ENCODE measurements at regions not wholly inside any gene's neighbourhood (a gene's known extent, or its start where the extent isn't known, plus 50 kb on each side); places are given as distances from the start of the nearest gene placed in this dataset.

GRCh38 chr6:6748001-6748400, 159.5 kb downstream of the LY86 start:
- TF ChIP-seq, protein P1, sequence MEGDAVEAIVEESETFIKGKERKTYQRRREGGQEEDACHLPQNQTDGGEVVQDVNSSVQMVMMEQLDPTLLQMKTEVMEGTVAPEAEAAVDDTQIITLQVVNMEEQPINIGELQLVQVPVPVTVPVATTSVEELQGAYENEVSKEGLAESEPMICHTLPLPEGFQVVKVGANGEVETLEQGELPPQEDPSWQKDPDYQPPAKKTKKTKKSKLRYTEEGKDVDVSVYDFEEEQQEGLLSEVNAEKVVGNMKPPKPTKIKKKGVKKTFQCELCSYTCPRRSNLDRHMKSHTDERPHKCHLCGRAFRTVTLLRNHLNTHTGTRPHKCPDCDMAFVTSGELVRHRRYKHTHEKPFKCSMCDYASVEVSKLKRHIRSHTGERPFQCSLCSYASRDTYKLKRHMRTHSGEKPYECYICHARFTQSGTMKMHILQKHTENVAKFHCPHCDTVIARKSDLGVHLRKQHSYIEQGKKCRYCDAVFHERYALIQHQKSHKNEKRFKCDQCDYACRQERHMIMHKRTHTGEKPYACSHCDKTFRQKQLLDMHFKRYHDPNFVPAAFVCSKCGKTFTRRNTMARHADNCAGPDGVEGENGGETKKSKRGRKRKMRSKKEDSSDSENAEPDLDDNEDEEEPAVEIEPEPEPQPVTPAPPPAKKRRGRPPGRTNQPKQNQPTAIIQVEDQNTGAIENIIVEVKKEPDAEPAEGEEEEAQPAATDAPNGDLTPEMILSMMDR (IDR thresholded peaks at IDR 0.05; ENCODE audit: low read depth, low read length, missing input control): no peak
- TF ChIP-seq MAX (IDR thresholded peaks at IDR 0.05) (no peak), FOXA2 (IDR thresholded peaks at IDR 0.05) (no peak), ATF3 (IDR thresholded peaks at IDR 0.05) (no peak), YY1 (IDR thresholded peaks at IDR 0.05) (no peak), FOXA1 (IDR thresholded peaks at IDR 0.05) (no peak), RAD21 (IDR thresholded peaks at IDR 0.05) (no peak), GABPA (IDR thresholded peaks at IDR 0.05 in 1 of 2, conservative IDR thresholded peaks at IDR 0.05 in 1 of 2) (no peak)
- TF ChIP-seq, protein P2, sequence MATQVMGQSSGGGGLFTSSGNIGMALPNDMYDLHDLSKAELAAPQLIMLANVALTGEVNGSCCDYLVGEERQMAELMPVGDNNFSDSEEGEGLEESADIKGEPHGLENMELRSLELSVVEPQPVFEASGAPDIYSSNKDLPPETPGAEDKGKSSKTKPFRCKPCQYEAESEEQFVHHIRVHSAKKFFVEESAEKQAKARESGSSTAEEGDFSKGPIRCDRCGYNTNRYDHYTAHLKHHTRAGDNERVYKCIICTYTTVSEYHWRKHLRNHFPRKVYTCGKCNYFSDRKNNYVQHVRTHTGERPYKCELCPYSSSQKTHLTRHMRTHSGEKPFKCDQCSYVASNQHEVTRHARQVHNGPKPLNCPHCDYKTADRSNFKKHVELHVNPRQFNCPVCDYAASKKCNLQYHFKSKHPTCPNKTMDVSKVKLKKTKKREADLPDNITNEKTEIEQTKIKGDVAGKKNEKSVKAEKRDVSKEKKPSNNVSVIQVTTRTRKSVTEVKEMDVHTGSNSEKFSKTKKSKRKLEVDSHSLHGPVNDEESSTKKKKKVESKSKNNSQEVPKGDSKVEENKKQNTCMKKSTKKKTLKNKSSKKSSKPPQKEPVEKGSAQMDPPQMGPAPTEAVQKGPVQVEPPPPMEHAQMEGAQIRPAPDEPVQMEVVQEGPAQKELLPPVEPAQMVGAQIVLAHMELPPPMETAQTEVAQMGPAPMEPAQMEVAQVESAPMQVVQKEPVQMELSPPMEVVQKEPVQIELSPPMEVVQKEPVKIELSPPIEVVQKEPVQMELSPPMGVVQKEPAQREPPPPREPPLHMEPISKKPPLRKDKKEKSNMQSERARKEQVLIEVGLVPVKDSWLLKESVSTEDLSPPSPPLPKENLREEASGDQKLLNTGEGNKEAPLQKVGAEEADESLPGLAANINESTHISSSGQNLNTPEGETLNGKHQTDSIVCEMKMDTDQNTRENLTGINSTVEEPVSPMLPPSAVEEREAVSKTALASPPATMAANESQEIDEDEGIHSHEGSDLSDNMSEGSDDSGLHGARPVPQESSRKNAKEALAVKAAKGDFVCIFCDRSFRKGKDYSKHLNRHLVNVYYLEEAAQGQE (IDR thresholded peaks at IDR 0.05): no peak
- TF ChIP-seq, protein P3, sequence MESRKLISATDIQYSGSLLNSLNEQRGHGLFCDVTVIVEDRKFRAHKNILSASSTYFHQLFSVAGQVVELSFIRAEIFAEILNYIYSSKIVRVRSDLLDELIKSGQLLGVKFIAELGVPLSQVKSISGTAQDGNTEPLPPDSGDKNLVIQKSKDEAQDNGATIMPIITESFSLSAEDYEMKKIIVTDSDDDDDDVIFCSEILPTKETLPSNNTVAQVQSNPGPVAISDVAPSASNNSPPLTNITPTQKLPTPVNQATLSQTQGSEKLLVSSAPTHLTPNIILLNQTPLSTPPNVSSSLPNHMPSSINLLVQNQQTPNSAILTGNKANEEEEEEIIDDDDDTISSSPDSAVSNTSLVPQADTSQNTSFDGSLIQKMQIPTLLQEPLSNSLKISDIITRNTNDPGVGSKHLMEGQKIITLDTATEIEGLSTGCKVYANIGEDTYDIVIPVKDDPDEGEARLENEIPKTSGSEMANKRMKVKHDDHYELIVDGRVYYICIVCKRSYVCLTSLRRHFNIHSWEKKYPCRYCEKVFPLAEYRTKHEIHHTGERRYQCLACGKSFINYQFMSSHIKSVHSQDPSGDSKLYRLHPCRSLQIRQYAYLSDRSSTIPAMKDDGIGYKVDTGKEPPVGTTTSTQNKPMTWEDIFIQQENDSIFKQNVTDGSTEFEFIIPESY (IDR thresholded peaks at IDR 0.05): no peak

All from liver (tissue), 3 donors.